HT1080 (cell line): ENCODE measurements at regions not wholly inside any gene's neighbourhood (a gene's known extent, or its start where the extent isn't known, plus 50 kb on each side); places are given as distances from the start of the nearest gene placed in this dataset.
A peak's percentile ranks its signal among the peaks of the same experiment; 100 is the strongest.

Experiments
- DNase-seq: peaks from one replicate; pipeline ENCODE4 v3.0.0-alpha.2; 2015; ENCODE audit warnings: low read depth

- DNase-seq = no peak
Measured at GRCh38 chr15:70286113-70286806, 188.5 kb upstream of the TLE3 start.

- no peak for DNase-seq
Measured at GRCh38 chr15:70284438-70285214, 186.9 kb upstream of the TLE3 start.

- DNase-seq = no peak
Measured at GRCh38 chr15:70283511-70283910, 185.8 kb upstream of the TLE3 start.

GRCh38 chr15:70281811-70282307 is 184.1 kb upstream of the TLE3 start:
- peak; percentile 76 for DNase-seq

GRCh38 chr15:70281261-70281810 is 183.6 kb upstream of the TLE3 start:
- DNase-seq = no peak

- no peak for DNase-seq
Measured at GRCh38 chr15:70280781-70281180, 183.1 kb upstream of the TLE3 start.

- no peak for DNase-seq
Measured at GRCh38 chr15:70279096-70279495, 181.4 kb upstream of the TLE3 start.

- no peak for DNase-seq
Measured at GRCh38 chr15:70278644-70279043, 180.9 kb upstream of the TLE3 start.

GRCh38 chr15:70277556-70277955 is 179.8 kb upstream of the TLE3 start:
- no peak for DNase-seq

GRCh38 chr15:70276401-70276800 is 178.7 kb upstream of the TLE3 start:
- DNase-seq = no peak

GRCh38 chr15:70275461-70276138 is 177.9 kb upstream of the TLE3 start:
- DNase-seq = no peak

- DNase-seq = no peak
Measured at GRCh38 chr15:70274908-70275307, 177.2 kb upstream of the TLE3 start.

GRCh38 chr15:70274255-70274880 is 176.7 kb upstream of the TLE3 start:
- DNase-seq = no peak

- no peak for DNase-seq
Measured at GRCh38 chr15:70273808-70274207, 176.1 kb upstream of the TLE3 start.

- DNase-seq = no peak
Measured at GRCh38 chr15:70272565-70273355, 175.0 kb upstream of the TLE3 start.

- peak; percentile 95 for DNase-seq
Measured at GRCh38 chr15:70271422-70272088, 173.8 kb upstream of the TLE3 start.

- no peak for DNase-seq
Measured at GRCh38 chr15:70270752-70271111, 173.0 kb upstream of the TLE3 start.

GRCh38 chr15:70269991-70270751 is 172.5 kb upstream of the TLE3 start:
- DNase-seq = no peak

GRCh38 chr15:70269311-70269911 is 171.7 kb upstream of the TLE3 start:
- no peak for DNase-seq
